GM12873 (cell line): ENCODE measurements at regions not wholly inside any gene's neighbourhood (a gene's known extent, or its start where the extent isn't known, plus 50 kb on each side); places are given as distances from the start of the nearest gene placed in this dataset.

Experiments used
- TF ChIP-seq, protein P1 (sequence below): IDR thresholded peaks from 2 replicates; pipeline ENCODE4 v1.5.1; 2012; ENCODE audit warnings: low read depth, mild to moderate bottlenecking, moderate library complexity, low read length, control low read depth; ENCODE audit not compliant: insufficient read depth; ENCODE audit errors: missing control alignments

GRCh38 chr4:27357283-27357682 lies 496.6 kb downstream of the STIM2 start:
- TF ChIP-seq, protein P1, sequence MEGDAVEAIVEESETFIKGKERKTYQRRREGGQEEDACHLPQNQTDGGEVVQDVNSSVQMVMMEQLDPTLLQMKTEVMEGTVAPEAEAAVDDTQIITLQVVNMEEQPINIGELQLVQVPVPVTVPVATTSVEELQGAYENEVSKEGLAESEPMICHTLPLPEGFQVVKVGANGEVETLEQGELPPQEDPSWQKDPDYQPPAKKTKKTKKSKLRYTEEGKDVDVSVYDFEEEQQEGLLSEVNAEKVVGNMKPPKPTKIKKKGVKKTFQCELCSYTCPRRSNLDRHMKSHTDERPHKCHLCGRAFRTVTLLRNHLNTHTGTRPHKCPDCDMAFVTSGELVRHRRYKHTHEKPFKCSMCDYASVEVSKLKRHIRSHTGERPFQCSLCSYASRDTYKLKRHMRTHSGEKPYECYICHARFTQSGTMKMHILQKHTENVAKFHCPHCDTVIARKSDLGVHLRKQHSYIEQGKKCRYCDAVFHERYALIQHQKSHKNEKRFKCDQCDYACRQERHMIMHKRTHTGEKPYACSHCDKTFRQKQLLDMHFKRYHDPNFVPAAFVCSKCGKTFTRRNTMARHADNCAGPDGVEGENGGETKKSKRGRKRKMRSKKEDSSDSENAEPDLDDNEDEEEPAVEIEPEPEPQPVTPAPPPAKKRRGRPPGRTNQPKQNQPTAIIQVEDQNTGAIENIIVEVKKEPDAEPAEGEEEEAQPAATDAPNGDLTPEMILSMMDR: no peak

DNA sequence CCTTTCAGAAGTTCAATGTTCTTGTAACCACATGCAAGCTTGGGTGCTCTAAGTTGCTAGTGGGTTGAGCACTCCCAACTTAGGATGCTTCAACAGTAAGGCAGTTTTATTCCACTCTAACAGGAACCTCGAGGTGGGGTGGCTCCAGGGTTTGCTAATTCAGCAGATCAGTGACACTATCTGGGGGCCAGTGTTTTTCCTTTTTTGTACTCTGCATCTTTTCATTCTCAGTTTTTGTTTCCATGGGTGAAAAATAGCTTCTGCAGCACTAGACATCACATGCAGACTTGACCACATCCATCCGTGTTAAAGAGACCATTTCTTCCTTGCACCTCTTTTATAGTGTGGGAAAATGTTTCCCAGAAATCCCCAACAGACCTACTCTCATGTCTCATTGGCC lies 497.6 kb downstream of the STIM2 start:
- TF ChIP-seq, protein P1: no peak

DNA sequence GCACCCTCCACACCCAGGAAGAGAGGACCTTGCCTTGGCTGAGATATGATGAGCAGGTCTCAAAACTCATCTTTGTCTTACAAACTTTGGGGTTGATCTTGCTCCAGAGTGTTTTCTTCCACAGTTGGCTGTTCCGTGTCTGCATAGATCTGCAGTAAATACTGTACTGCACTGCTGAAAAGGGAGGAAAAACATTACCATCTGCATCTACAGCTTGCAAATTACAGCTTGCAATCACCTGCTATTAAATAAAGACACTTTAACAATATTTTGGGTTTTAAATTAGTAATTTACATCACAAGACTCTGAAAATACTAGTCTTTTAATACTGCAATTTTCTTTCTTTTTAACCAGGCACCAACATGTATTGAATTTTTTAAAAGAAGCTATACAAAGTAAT lies 499.5 kb downstream of the STIM2 start:
- TF ChIP-seq, protein P1: no peak

GRCh38 chr4:27360790-27361267 lies 500.2 kb downstream of the STIM2 start:
- TF ChIP-seq, protein P1: no peak

DNA sequence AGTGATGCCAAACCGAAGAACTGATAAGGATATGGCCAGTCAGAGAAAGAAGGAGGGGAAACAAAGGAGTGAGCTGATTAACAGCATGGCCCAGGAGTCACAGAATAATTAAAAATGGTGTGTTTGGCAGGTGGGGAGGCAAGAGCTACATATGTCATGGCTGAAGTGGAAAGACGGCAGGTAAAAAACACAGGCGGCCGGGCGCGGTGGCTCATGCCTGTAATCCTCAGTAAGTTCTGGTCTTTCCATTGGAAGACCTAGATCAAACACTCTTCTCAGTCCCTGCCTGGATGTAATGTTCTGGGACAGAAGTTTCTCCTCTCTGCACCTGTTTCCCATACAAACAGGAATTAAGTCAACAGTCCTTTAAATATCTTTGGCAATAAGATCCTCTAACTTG lies 503.9 kb downstream of the STIM2 start:
- TF ChIP-seq, protein P1: no peak

- TF ChIP-seq, protein P1: no peak
These were observed 505.6 kb downstream of the STIM2 start for GRCh38 chr4:27366104-27366823.

GRCh38 chr4:27368781-27369180 lies 508.1 kb downstream of the STIM2 start:
- TF ChIP-seq, protein P1: no peak
